Stomach (tissue), 8 donors: ENCODE measurements at regions not wholly inside any gene's neighbourhood (a gene's known extent, or its start where the extent isn't known, plus 50 kb on each side); places are given as distances from the start of the nearest gene placed in this dataset.

Source experiments
- DNase-seq, 2 donors: peaks; one replicate each; pipeline versions ENCODE4 v3.0.0 to v3.0.0-alpha.2; 2013 to 2019
- H3K27ac ChIP-seq, 5 donors: fragments of 200-600 bp in 4 of 5; sonication (generic) in 4 of 5; one replicate each; pipeline ENCODE4 v1.5.1; 2013 to 2019; ENCODE audit warnings: mild to moderate bottlenecking in 1 of 5, moderate library complexity in 1 of 5
- H3K27me3 ChIP-seq, 3 donors: fragments of 200-600 bp; sonication (generic); one replicate each; pipeline ENCODE4 v1.5.1; 2017 to 2019; ENCODE audit warnings: mixed run types in 1 of 3
- H3K36me3 ChIP-seq, 4 donors: fragments of 200-600 bp; sonication (generic); 1 replicate in 3 of 4; 2 replicates in 1 of 4; pipeline ENCODE4 v1.5.1; 2016 to 2019
- H3K4me1 ChIP-seq, 4 donors: fragments of 200-600 bp; sonication (generic); one replicate each; pipeline ENCODE4 v1.5.1; 2016 to 2019
- H3K4me3 ChIP-seq, 4 donors: fragments of 200-600 bp; sonication (generic) in 3 of 4; one replicate each; pipeline ENCODE4 v1.5.1; 2016 to 2019; ENCODE audit warnings: mild to moderate bottlenecking in 1 of 4
- H3K9me3 ChIP-seq, 4 donors: fragments of 200-600 bp; sonication (generic); one replicate each; pipeline ENCODE4 v1.5.1; 2016 to 2019
- CTCF ChIP-seq, 7 experiments: fragments of 450-650 bp in 4 of 7; fragments of 200-600 bp in 3 of 7; sonication (generic) in 3 of 7; IDR thresholded peaks; one replicate each; pipeline ENCODE4 v1.5.1; 2016 to 2019; ENCODE audit warnings: antibody characterized with exemption in 7 of 7, control low read depth in 2 of 7, mild to moderate bottlenecking in 1 of 7
- EP300 ChIP-seq: sonication (generic); formaldehyde crosslinking; IDR thresholded peaks from one replicate; pipeline ENCODE4 v1.6.1; 2017; ENCODE audit warnings: antibody characterized with exemption
- POLR2A ChIP-seq, 4 donors: fragments of 450-650 bp; IDR thresholded peaks; one replicate each; pipeline ENCODE4 v1.6.1; 2016; ENCODE audit warnings: antibody characterized with exemption in 4 of 4, control low read depth in 2 of 4, mild to moderate bottlenecking in 1 of 4, moderate library complexity in 1 of 4
- POLR2AphosphoS5 ChIP-seq, 3 donors: sonication (generic); formaldehyde crosslinking; IDR thresholded peaks; one replicate each; pipeline ENCODE4 v1.6.1; 2016; ENCODE audit warnings: antibody characterized with exemption in 3 of 3
- WGBS, 5 donors: extraction: QIAGEN DNeasy Blood & Tissue Kit in 3 of 5; methylation state at CpG; one replicate each; pipeline versions ENCODE4 v1.1.5 to v1.1.7; 2013 to 2018; 5-methylcytosine and 5-hydroxymethylcytosine counted together
- intact Hi-C: fragments of 100-400 bp; cut with DNase I; formaldehyde crosslinking; loops from one replicate; pipeline ENCODE4 v1.15.1; 2023; ENCODE audit warnings: low total_unique reads
- donor health status: healthy with polysubstance abuse.
- donor health status: Bipolar disorder and iron deficiency.
- donor health status: healthy.

GRCh38 chr13:68145852-68146251 lies 915.7 kb upstream of the PCDH9 start:
- WGBS, 5 donors: 72 to 83% (median 78%) methylated on average over 2 of the region's 2 CpGs
- Histone ChIP-seq H3K27me3 (no peaks in the 10 kb centered on the region), H3K27ac (no peak overlapping the region), H3K9me3 (no peaks in the 10 kb centered on the region), H3K4me1 (no peaks in the 10 kb centered on the region), H3K4me3 (no peak overlapping the region), H3K36me3 (no peaks in the 10 kb centered on the region)
- no peak for TF ChIP-seq POLR2A (IDR thresholded peaks at IDR 0.05)
- no peak for TF ChIP-seq EP300
- no peak for TF ChIP-seq POLR2AphosphoS5 (IDR thresholded peaks at IDR 0.05)
- no peak for TF ChIP-seq CTCF (IDR thresholded peaks at IDR 0.05)
- intact Hi-C loops: no loop called here
- DNase-seq: no peak

- Histone ChIP-seq H3K27me3 (no peaks in the 10 kb centered on the region), H3K4me3 (no peak overlapping the region), H3K9me3 (peaks cover 0 to 4% (median 0%) of the 10 kb centered on the region in 4 donors), H3K4me1 (no peaks in the 10 kb centered on the region), H3K36me3 (no peaks in the 10 kb centered on the region), H3K27ac (no peak overlapping the region)
- WGBS, 5 donors: 79 to 89% (median 88%) methylated on average over 6 to 7 of the region's 7 CpGs
- TF ChIP-seq EP300: no peak
- no peak for TF ChIP-seq POLR2A (IDR thresholded peaks at IDR 0.05)
- TF ChIP-seq POLR2AphosphoS5 (IDR thresholded peaks at IDR 0.05): no peak
- TF ChIP-seq CTCF (IDR thresholded peaks at IDR 0.05): no peak
- no peak for DNase-seq
- intact Hi-C loops: no loop called here
These were observed 898.3 kb upstream of the PCDH9 start for GRCh38 chr13:68128297-68128915.

GRCh38 chr13:68125087-68125480 lies 894.9 kb upstream of the PCDH9 start:
- no peak for TF ChIP-seq CTCF (IDR thresholded peaks at IDR 0.05)
- no peak for TF ChIP-seq EP300
- no peak for TF ChIP-seq POLR2AphosphoS5 (IDR thresholded peaks at IDR 0.05)
- TF ChIP-seq POLR2A (IDR thresholded peaks at IDR 0.05): no peak
- WGBS, 5 donors: 24 to 54% (median 52%) methylated on average over 2 of the region's 2 CpGs

GRCh38 chr13:68124437-68125086 lies 894.4 kb upstream of the PCDH9 start:
- Histone ChIP-seq H3K27me3 (no peaks in the 10 kb centered on the region), H3K9me3 (no peaks in the 10 kb centered on the region), H3K27ac (no peak overlapping the region), H3K4me3 (no peak overlapping the region), H3K36me3 (no peaks in the 10 kb centered on the region), H3K4me1 (no peaks in the 10 kb centered on the region)
- WGBS, 5 donors: 89 to 93% (median 91%) methylated on average over 2 of the region's 2 CpGs
- intact Hi-C loops: no loop called here
- no peak for DNase-seq
- no peak for TF ChIP-seq POLR2A (IDR thresholded peaks at IDR 0.05)
- TF ChIP-seq CTCF (IDR thresholded peaks at IDR 0.05): no peak
- TF ChIP-seq POLR2AphosphoS5 (IDR thresholded peaks at IDR 0.05): no peak
- TF ChIP-seq EP300: no peak

More at GRCh38 chr13:68125087-68125480, 894.9 kb upstream of the PCDH9 start:
- Histone ChIP-seq H3K36me3 (no peaks in the 10 kb centered on the region), H3K27me3 (no peaks in the 10 kb centered on the region), H3K4me3 (no peak overlapping the region), H3K9me3 (peaks cover 0 to 2% (median 0%) of the 10 kb centered on the region in 4 donors), H3K4me1 (no peaks in the 10 kb centered on the region), H3K27ac (no peak overlapping the region)
- no peak for DNase-seq
- intact Hi-C loops: no loop called here
